ENCODE measurements at regions not wholly inside any gene's neighbourhood (a gene's known extent, or its start where the extent isn't known, plus 50 kb on each side); places are given as distances from the start of the nearest gene placed in this dataset.
"Not testable (repeated sequence)": the region's sequence is repeated elsewhere in the genome, so short reads cannot be mapped to it uniquely, and the experiment has no call there.

GRCh38 chr1:87981386-87981785, 652.7 kb downstream of the LMO4 start:
- DNase-seq, result no peak
- intact Hi-C loops (cut with micrococcal nuclease), result no loop called here
- no peak for ATAC-seq

GRCh38 chr1:87981810-87982209, 653.1 kb downstream of the LMO4 start:
- intact Hi-C loops (cut with micrococcal nuclease), result no loop called here
- ATAC-seq (no peak), DNase-seq (no peak)

GRCh38 chr1:87983841-87984240, 655.2 kb downstream of the LMO4 start:
- no peak for DNase-seq
- intact Hi-C loops (cut with micrococcal nuclease), result no loop called here
- no peak for ATAC-seq

- ATAC-seq, result no peak
- intact Hi-C loops (cut with micrococcal nuclease), result no loop called here
- no peak for DNase-seq
Measured at GRCh38 chr1:87985071-87985470, 656.4 kb downstream of the LMO4 start.

GRCh38 chr1:87986130-87986866, 657.6 kb downstream of the LMO4 start:
- DNase-seq (no peak), ATAC-seq (no peak)
- intact Hi-C loops (cut with micrococcal nuclease), result no loop called here

- DNase-seq (no peak), ATAC-seq (no peak)
- intact Hi-C loops (cut with micrococcal nuclease), result no loop called here
Measured at GRCh38 chr1:87989346-87989745, 660.7 kb downstream of the LMO4 start.

GRCh38 chr1:87992536-87992935, 663.9 kb downstream of the LMO4 start:
- DNase-seq; ATAC-seq; intact Hi-C loops (cut with micrococcal nuclease): not testable (repeated sequence)

- intact Hi-C loops (cut with micrococcal nuclease), result no loop called here
- ATAC-seq (no peak), DNase-seq (no peak)
Measured at GRCh38 chr1:87993051-87993450, 664.4 kb downstream of the LMO4 start.

- ATAC-seq (no peak), DNase-seq (no peak)
- intact Hi-C loops (cut with micrococcal nuclease), result no loop called here
Measured at GRCh38 chr1:87999852-88000251, 671.2 kb downstream of the LMO4 start.

- ATAC-seq (no peak), DNase-seq (no peak)
- intact Hi-C loops (cut with micrococcal nuclease), result no loop called here
Measured at GRCh38 chr1:88001460-88001859, 672.8 kb downstream of the LMO4 start.

GRCh38 chr1:88003255-88003654, 674.6 kb downstream of the LMO4 start:
- ATAC-seq, result no peak
- no peak for DNase-seq
- intact Hi-C loops (cut with micrococcal nuclease), result no loop called here

GRCh38 chr1:88009916-88010315, 674.2 kb upstream of the PKN2 start:
- intact Hi-C loops (cut with micrococcal nuclease), result no loop called here
- DNase-seq, result no peak
- no peak for ATAC-seq

GRCh38 chr1:88013485-88013884, 670.6 kb upstream of the PKN2 start:
- intact Hi-C loops (cut with micrococcal nuclease), result no loop called here
- ATAC-seq, result no peak
- DNase-seq, result no peak

GRCh38 chr1:88014131-88014530, 669.9 kb upstream of the PKN2 start:
- DNase-seq, result no peak
- intact Hi-C loops (cut with micrococcal nuclease), result no loop called here
- ATAC-seq, result no peak

- no peak for ATAC-seq
- no peak for DNase-seq
- intact Hi-C loops (cut with micrococcal nuclease), result no loop called here
Measured at GRCh38 chr1:88016947-88017346, 667.1 kb upstream of the PKN2 start.

- intact Hi-C loops (cut with micrococcal nuclease), result no loop called here
- no peak for DNase-seq
- ATAC-seq, result no peak
Measured at GRCh38 chr1:88021529-88021928, 662.5 kb upstream of the PKN2 start.

- no peak for DNase-seq
- no peak for ATAC-seq
Measured at GRCh38 chr1:88022516-88022915, 661.6 kb upstream of the PKN2 start.

GRCh38 chr1:88029142-88029541, 654.9 kb upstream of the PKN2 start:
- intact Hi-C loops (cut with micrococcal nuclease), result no loop called here
- ATAC-seq (peak; percentile 76), DNase-seq (no peak)

More at GRCh38 chr1:88022516-88022915, 661.6 kb upstream of the PKN2 start:
- intact Hi-C loops (cut with micrococcal nuclease), result no loop called here

- no peak for ATAC-seq
- intact Hi-C loops (cut with micrococcal nuclease), result no loop called here
Measured at GRCh38 chr1:88029899-88030298, 654.2 kb upstream of the PKN2 start.

GRCh38 chr1:88035578-88035977, 648.5 kb upstream of the PKN2 start:
- intact Hi-C loops (cut with micrococcal nuclease), result no loop called here
- DNase-seq, result no peak
- ATAC-seq, result no peak

More at GRCh38 chr1:88029899-88030298, 654.2 kb upstream of the PKN2 start:
- no peak for DNase-seq

GRCh38 chr1:88036345-88037014, 647.6 kb upstream of the PKN2 start:
- ATAC-seq (no peak), DNase-seq (no peak)
- intact Hi-C loops (cut with micrococcal nuclease), result no loop called here

All from left ventricle myocardium superior (tissue), 1 donor.